Spleen (tissue), 7 donors: ENCODE measurements at regions not wholly inside any gene's neighbourhood (a gene's known extent, or its start where the extent isn't known, plus 50 kb on each side); places are given as distances from the start of the nearest gene placed in this dataset.
"Not testable (repeated sequence)": the region's sequence is repeated elsewhere in the genome, so short reads cannot be mapped to it uniquely, and the experiment has no call there.

Experiments
- POLR2A ChIP-seq, 3 donors: fragments of 450-650 bp; IDR thresholded peaks; one replicate each; pipeline ENCODE4 v1.5.1; 2017; ENCODE audit warnings: antibody characterized with exemption in 3 of 3, mild to moderate bottlenecking in 1 of 3
- POLR2AphosphoS5 ChIP-seq, 3 donors: sonication (generic); formaldehyde crosslinking; IDR thresholded peaks; one replicate each; pipeline ENCODE4 v1.5.1; 2017; ENCODE audit warnings: antibody characterized with exemption in 3 of 3
- TF ChIP-seq, protein P1 (sequence below), 11 experiments: fragments of 200-600 bp in 7 of 11; fragments of 450-650 bp in 4 of 11; sonication (generic) in 4 of 11; IDR thresholded peaks in 8 of 11; conservative IDR thresholded peaks in 3 of 11; 1 replicate in 7 of 11; 2 replicates in 4 of 11; pipeline versions ENCODE4 v1.4.0 to v1.8.0; 2016 to 2021; ENCODE audit warnings: antibody characterized with exemption in 11 of 11, inconsistent platforms in 4 of 11, mild to moderate bottlenecking in 1 of 11
- donor health status: DM: no; HTN: no; CAD: no; lungs with moderate emphysema.
- donor health status: DM: no; HTN: no; CAD: no.
- donor health status: DM: no; HTN: no; CAD: no.

DNA sequence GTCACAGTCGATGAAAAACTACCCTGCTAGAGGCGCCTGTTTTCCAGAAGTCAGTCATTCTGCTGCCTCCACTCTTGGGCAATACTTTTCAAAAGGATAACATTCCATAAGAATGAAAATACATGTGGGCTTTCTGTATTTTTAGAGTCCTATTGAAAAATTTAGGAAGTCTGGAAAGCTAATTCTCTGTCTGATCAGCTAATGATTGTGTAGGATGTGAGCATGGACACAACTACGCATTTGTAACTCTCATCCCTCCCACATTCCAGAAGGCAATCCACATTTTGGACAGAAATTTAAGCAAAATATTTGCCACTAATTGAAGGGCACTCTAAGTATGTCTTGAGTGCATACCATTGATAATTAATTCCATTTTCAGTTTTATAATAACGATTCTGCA lies 63.5 kb upstream of the MXRA5 start:
- not testable (repeated sequence) for TF ChIP-seq POLR2A, POLR2AphosphoS5 (IDR thresholded peaks at IDR 0.05)
- TF ChIP-seq, protein P1, sequence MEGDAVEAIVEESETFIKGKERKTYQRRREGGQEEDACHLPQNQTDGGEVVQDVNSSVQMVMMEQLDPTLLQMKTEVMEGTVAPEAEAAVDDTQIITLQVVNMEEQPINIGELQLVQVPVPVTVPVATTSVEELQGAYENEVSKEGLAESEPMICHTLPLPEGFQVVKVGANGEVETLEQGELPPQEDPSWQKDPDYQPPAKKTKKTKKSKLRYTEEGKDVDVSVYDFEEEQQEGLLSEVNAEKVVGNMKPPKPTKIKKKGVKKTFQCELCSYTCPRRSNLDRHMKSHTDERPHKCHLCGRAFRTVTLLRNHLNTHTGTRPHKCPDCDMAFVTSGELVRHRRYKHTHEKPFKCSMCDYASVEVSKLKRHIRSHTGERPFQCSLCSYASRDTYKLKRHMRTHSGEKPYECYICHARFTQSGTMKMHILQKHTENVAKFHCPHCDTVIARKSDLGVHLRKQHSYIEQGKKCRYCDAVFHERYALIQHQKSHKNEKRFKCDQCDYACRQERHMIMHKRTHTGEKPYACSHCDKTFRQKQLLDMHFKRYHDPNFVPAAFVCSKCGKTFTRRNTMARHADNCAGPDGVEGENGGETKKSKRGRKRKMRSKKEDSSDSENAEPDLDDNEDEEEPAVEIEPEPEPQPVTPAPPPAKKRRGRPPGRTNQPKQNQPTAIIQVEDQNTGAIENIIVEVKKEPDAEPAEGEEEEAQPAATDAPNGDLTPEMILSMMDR (IDR thresholded peaks at IDR 0.05 in 8 of 11, conservative IDR thresholded peaks at IDR 0.05 in 3 of 11), result not testable (repeated sequence)
